ENCODE measurements at regions not wholly inside any gene's neighbourhood (a gene's known extent, or its start where the extent isn't known, plus 50 kb on each side); places are given as distances from the start of the nearest gene placed in this dataset.

DNA sequence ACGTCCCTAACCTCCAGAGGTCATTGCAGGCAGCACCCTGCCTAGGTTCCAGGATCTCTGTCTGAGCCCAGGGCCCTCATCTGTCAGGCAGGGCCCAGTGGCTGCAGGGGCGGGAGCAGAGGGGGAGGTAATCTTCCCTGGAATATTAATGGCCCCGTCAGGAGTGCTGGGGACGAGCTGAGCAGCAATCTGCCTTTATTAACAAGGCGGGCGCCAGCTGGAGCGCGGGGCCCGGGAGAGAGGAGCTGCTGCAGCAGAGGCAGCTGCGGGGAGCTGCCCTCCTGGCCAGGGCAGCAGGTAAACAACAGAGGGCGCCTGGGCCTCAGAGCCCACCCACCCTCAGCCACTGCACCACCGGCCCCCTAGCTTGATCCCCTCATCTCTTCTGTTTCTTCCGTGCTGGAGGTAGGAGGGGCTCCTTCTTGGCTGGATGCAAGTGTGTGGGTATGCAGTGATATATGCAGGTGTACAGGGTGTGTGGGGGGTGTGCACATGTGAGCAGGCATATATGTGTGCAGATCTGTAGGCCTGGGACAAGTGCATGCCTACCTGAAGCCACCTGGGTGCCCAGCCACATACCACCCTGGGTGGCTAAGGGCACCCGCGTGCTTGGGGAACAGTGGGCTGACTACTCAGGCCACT lies 131.8 kb upstream of the MLN start:
- Histone ChIP-seq H3K4me3 (no peak overlapping the region), H3K9me3 (no peaks in the 10 kb centered on the region), H3K27ac (no peak overlapping the region), H3K36me3 (no peaks in the 10 kb centered on the region), H3K27me3 (no peaks in the 10 kb centered on the region), H3K4me1 (no peaks in the 10 kb centered on the region)
- in situ Hi-C loops (cut with MboI; ENCODE audit: low sequenced_read_pairs in 4 of 4) (no loop called here), intact Hi-C loops (cut with DNase I; ENCODE audit: low total_unique reads) (no loop called here)
- no peak for DNase-seq
- no peak for TF ChIP-seq POLR2A (IDR thresholded peaks at IDR 0.05)
- TF ChIP-seq, protein P1, sequence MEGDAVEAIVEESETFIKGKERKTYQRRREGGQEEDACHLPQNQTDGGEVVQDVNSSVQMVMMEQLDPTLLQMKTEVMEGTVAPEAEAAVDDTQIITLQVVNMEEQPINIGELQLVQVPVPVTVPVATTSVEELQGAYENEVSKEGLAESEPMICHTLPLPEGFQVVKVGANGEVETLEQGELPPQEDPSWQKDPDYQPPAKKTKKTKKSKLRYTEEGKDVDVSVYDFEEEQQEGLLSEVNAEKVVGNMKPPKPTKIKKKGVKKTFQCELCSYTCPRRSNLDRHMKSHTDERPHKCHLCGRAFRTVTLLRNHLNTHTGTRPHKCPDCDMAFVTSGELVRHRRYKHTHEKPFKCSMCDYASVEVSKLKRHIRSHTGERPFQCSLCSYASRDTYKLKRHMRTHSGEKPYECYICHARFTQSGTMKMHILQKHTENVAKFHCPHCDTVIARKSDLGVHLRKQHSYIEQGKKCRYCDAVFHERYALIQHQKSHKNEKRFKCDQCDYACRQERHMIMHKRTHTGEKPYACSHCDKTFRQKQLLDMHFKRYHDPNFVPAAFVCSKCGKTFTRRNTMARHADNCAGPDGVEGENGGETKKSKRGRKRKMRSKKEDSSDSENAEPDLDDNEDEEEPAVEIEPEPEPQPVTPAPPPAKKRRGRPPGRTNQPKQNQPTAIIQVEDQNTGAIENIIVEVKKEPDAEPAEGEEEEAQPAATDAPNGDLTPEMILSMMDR (IDR thresholded peaks at IDR 0.05 in 4 of 5, conservative IDR thresholded peaks at IDR 0.05 in 1 of 5), result no peak
- ATAC-seq, result no peak

DNA sequence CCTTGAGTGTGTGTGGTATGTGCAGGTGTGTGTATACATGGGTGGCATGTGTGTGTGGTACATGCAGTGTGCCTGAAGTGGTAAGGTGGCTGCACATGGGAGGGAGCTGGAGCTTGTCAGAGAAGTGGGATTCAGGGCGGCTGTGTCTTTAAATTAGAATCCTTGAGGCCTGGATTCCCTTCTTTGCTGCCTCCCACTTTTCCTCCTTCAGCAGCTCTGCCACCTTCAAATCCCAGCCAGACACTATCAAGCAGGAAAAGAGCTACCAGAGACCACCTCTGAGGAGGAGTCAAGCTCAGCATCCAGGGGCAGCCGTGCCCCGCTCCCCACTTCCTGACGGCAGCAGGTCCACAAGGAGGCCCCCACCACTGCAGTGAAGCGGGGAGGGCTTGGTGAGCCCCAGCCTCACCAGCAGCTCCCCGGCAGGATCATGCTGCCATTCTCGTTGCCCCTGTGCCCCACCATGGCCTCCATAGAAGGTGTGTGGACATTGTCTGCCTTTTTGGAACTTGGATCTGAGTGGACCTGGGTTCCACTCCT lies 131.0 kb upstream of the MLN start:
- H3K27ac ChIP-seq, result no peak overlapping the region
- intact Hi-C loops (cut with DNase I; ENCODE audit: low total_unique reads) (no loop called here), in situ Hi-C loops (cut with MboI; ENCODE audit: low sequenced_read_pairs in 4 of 4) (no loop called here)
- ATAC-seq, result no peak
- DNase-seq, result no peak
- H3K4me1 ChIP-seq, result peaks cover 0 to 2% of the 10 kb centered on the region in 2 donors
- no peaks in the 10 kb centered on the region for H3K9me3 ChIP-seq
- no peaks in the 10 kb centered on the region for H3K27me3 ChIP-seq
- H3K4me3 ChIP-seq, result no peak overlapping the region
- TF ChIP-seq, protein P1 (IDR thresholded peaks at IDR 0.05 in 4 of 5, conservative IDR thresholded peaks at IDR 0.05 in 1 of 5), result no peak
- no peak for TF ChIP-seq POLR2A (IDR thresholded peaks at IDR 0.05)
- no peaks in the 10 kb centered on the region for H3K36me3 ChIP-seq

DNA sequence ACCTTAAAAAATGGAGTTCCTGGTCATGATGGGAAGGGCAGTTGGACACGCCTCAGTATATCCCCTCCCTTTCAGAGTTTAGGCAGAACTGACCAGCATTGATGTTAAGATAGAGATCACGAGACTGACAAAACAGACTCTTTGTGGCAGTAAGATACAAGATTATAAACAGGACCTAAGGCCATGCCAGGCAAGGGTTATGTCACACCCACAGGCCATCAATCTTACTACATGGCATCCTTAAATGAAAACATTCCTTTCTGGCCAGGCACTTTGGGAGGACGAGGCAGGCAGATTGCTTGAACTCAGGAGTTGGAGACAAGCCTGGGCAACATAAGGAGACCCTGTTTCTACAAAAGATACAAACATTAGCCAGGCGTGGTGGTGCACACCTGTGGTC lies 129.3 kb upstream of the MLN start:
- no peaks in the 10 kb centered on the region for H3K27me3 ChIP-seq

DNA sequence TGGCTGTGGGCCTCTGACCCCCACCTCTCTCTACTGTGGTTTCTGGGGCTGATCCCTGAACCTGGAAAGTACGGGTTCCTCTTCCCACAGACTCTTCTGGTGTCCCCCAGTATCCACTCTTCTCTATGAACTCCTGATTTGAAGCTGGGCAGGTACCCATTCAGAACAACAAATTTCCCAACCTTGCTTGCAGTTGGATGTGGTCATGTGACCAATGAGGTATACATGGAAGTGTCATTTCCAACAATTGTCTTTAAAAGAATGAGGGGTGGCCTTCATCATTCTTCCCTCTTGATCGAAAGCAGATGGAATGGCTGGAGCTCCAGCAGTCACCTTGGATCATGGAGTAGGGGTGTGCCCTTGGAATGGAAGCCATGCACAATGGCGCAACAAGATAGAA lies 128.0 kb upstream of the MLN start:
- H3K4me1 ChIP-seq, result peaks cover 0 to 3% of the 10 kb centered on the region in 2 donors
- no peak overlapping the region for H3K4me3 ChIP-seq
- TF ChIP-seq POLR2A (IDR thresholded peaks at IDR 0.05), result no peak
- TF ChIP-seq, protein P1 (IDR thresholded peaks at IDR 0.05 in 4 of 5, conservative IDR thresholded peaks at IDR 0.05 in 1 of 5), result no peak
- no peak for ATAC-seq
- H3K9me3 ChIP-seq, result no peaks in the 10 kb centered on the region
- intact Hi-C loops (cut with DNase I; ENCODE audit: low total_unique reads) (no loop called here), in situ Hi-C loops (cut with MboI; ENCODE audit: low sequenced_read_pairs in 4 of 4) (no loop called here)
- no peaks in the 10 kb centered on the region for H3K36me3 ChIP-seq
- no peaks in the 10 kb centered on the region for H3K27me3 ChIP-seq
- no peak for DNase-seq
- no peak overlapping the region for H3K27ac ChIP-seq

More for the DNA sequence above, 129.3 kb upstream of the MLN start:
- intact Hi-C loops (cut with DNase I; ENCODE audit: low total_unique reads), result no loop called here
- no peaks in the 10 kb centered on the region for H3K9me3 ChIP-seq
- no peaks in the 10 kb centered on the region for H3K36me3 ChIP-seq
- H3K27ac ChIP-seq, result no peak overlapping the region
- in situ Hi-C loops (cut with MboI; ENCODE audit: low sequenced_read_pairs in 4 of 4), result no loop called here
- peaks cover 0 to 3% of the 10 kb centered on the region in 2 donors for H3K4me1 ChIP-seq
- no peak for DNase-seq
- no peak for ATAC-seq
- no peak overlapping the region for H3K4me3 ChIP-seq
- no peak for TF ChIP-seq POLR2A (IDR thresholded peaks at IDR 0.05)
- TF ChIP-seq, protein P1 (IDR thresholded peaks at IDR 0.05 in 4 of 5, conservative IDR thresholded peaks at IDR 0.05 in 1 of 5), result no peak
